Natural killer cell treated with Interleukin-12 subunit alpha and Interleukin-12 subunit beta and Interleukin-15 and Interleukin-18, amount 100 ng/mL, for 72 hours (primary cell): ENCODE measurements at regions not wholly inside any gene's neighbourhood (a gene's known extent, or its start where the extent isn't known, plus 50 kb on each side); places are given as distances from the start of the nearest gene placed in this dataset.

Experiments
- ATAC-seq, 2 donors: fragments of 150-1000 bp; cut with Tn5 transposase in 1 of 2; sonication (Bioruptor Pico), chemical (Tn5 transposase) in 1 of 2; 2 replicates each; pipeline ENCODE4 v1.10.0; 2021
- DNase-seq: peaks from one replicate; pipeline ENCODE4 v3.0.0; 2022; ENCODE audit warnings: low spot score
- H3K27ac Mint-ChIP-seq, 2 donors: 1 replicate in 1 of 2; 2 replicates in 1 of 2; pipeline ENCODE4 v1.8.0; 2022; ENCODE audit warnings: mixed read lengths in 2 of 2, mild to moderate bottlenecking in 1 of 2, moderate library complexity in 1 of 2
- H3K27me3 Mint-ChIP-seq, 2 donors: 1 replicate in 1 of 2; 2 replicates in 1 of 2; pipeline ENCODE4 v1.8.0; 2022; ENCODE audit warnings: mixed read lengths in 2 of 2
- H3K36me3 Mint-ChIP-seq: one replicate; pipeline ENCODE4 v1.8.0; 2022; ENCODE audit warnings: mixed read lengths
- H3K4me1 Mint-ChIP-seq, 2 donors: 1 replicate in 1 of 2; 2 replicates in 1 of 2; pipeline ENCODE4 v1.8.0; 2022; ENCODE audit warnings: low read depth in 2 of 2, mixed read lengths in 2 of 2, mild to moderate bottlenecking in 1 of 2
- H3K4me3 Mint-ChIP-seq: one replicate; pipeline ENCODE4 v1.8.0; 2022; ENCODE audit warnings: mixed read lengths
- H3K9me3 Mint-ChIP-seq: 2 replicates; pipeline ENCODE4 v1.8.0; 2022; ENCODE audit warnings: mixed read lengths

- H3K36me3 Mint-ChIP-seq, result no peaks in the 10 kb centered on the region
- H3K4me3 Mint-ChIP-seq, result no peak overlapping the region
- H3K27me3 Mint-ChIP-seq, result peaks cover 0 to 24% of the 10 kb centered on the region in 2 donors
- no peaks in the 10 kb centered on the region for H3K9me3 Mint-ChIP-seq
- no peak for DNase-seq
- H3K4me1 Mint-ChIP-seq, result no peaks in the 10 kb centered on the region
- no peak overlapping the region for H3K27ac Mint-ChIP-seq
- ATAC-seq, result no peak
These were observed 59.9 kb upstream of the DTNBP1 start for GRCh38 chr6:15722731-15723130.

GRCh38 chr6:15716889-15717288 lies 54.1 kb upstream of the DTNBP1 start:
- Mint-ChIP-seq H3K36me3 (no peaks in the 10 kb centered on the region), H3K9me3 (no peaks in the 10 kb centered on the region), H3K4me3 (no peak overlapping the region), H3K27me3 (peaks cover 5 to 20% of the 10 kb centered on the region in 2 donors), H3K4me1 (no peaks in the 10 kb centered on the region), H3K27ac (no peak overlapping the region)
- DNase-seq (no peak), ATAC-seq (no peak)

- Mint-ChIP-seq H3K4me1 (no peaks in the 10 kb centered on the region), H3K9me3 (no peaks in the 10 kb centered on the region), H3K36me3 (no peaks in the 10 kb centered on the region), H3K27ac (no peak overlapping the region), H3K27me3 (peaks cover 5 to 13% of the 10 kb centered on the region in 2 donors), H3K4me3 (no peak overlapping the region)
- ATAC-seq, result no peak
- DNase-seq, result no peak
These were observed 53.0 kb upstream of the DTNBP1 start for GRCh38 chr6:15715851-15716250.

- Mint-ChIP-seq H3K4me3 (no peak overlapping the region), H3K4me1 (no peaks in the 10 kb centered on the region), H3K9me3 (no peaks in the 10 kb centered on the region), H3K27ac (no peak overlapping the region), H3K27me3 (peaks cover 7 to 8% of the 10 kb centered on the region in 2 donors), H3K36me3 (no peaks in the 10 kb centered on the region)
- no peak for ATAC-seq
- DNase-seq, result no peak
These were observed 52.2 kb upstream of the DTNBP1 start for GRCh38 chr6:15715060-15715459.

- no peak for DNase-seq
- H3K36me3 Mint-ChIP-seq, result no peaks in the 10 kb centered on the region
- no peak overlapping the region for H3K4me3 Mint-ChIP-seq
- ATAC-seq, result no peak
- H3K4me1 Mint-ChIP-seq, result no peaks in the 10 kb centered on the region
- H3K27ac Mint-ChIP-seq, result no peak overlapping the region
- peaks cover 4 to 8% of the 10 kb centered on the region in 2 donors for H3K27me3 Mint-ChIP-seq
- no peaks in the 10 kb centered on the region for H3K9me3 Mint-ChIP-seq
These were observed 51.8 kb upstream of the DTNBP1 start for GRCh38 chr6:15714658-15715057.

GRCh38 chr6:15713325-15713724 lies 50.5 kb upstream of the DTNBP1 start:
- H3K27ac Mint-ChIP-seq, result no peak overlapping the region
- no peaks in the 10 kb centered on the region for H3K4me1 Mint-ChIP-seq
- peaks cover 0 to 8% of the 10 kb centered on the region in 2 donors for H3K27me3 Mint-ChIP-seq
- ATAC-seq (no peak), DNase-seq (no peak)
- no peak overlapping the region for H3K4me3 Mint-ChIP-seq
- H3K36me3 Mint-ChIP-seq, result no peaks in the 10 kb centered on the region
- no peaks in the 10 kb centered on the region for H3K9me3 Mint-ChIP-seq

GRCh38 chr6:15712797-15713196 lies 50.0 kb upstream of the DTNBP1 start:
- peaks cover 0 to 10% of the 10 kb centered on the region in 2 donors for H3K27me3 Mint-ChIP-seq
- no peaks in the 10 kb centered on the region for H3K4me1 Mint-ChIP-seq
- no peaks in the 10 kb centered on the region for H3K36me3 Mint-ChIP-seq
- H3K9me3 Mint-ChIP-seq, result no peaks in the 10 kb centered on the region
- no peak overlapping the region for H3K27ac Mint-ChIP-seq
- ATAC-seq (no peak), DNase-seq (no peak)
- H3K4me3 Mint-ChIP-seq, result no peak overlapping the region
